ENCODE measurements at regions not wholly inside any gene's neighbourhood (a gene's known extent, or its start where the extent isn't known, plus 50 kb on each side); places are given as distances from the start of the nearest gene placed in this dataset.

GRCh38 chr4:145230726-145231125, 50.3 kb upstream of the OTUD4 start:
- TF ChIP-seq CTCF (IDR thresholded peaks at IDR 0.05) = no peak
- DNase-seq (ENCODE audit: low spot score) (no peak), ATAC-seq (ENCODE audit: insufficient number of reproducible peaks, low FRiP score, low read depth) (no peak)
- Histone ChIP-seq H3K4me3 (no peak overlapping the region), H3K4me1 (ENCODE audit: control insufficient read depth in 1 of 2, low read depth in 2 of 2) (peaks cover 0 to 3% of the 10 kb centered on the region in 2 donors), H3K9me3 (no peaks in the 10 kb centered on the region), H3K27me3 (replicated peaks; ENCODE audit: insufficient read depth) (no peaks in the 10 kb centered on the region), H3K27ac (no peak overlapping the region), H3K36me3 (no peaks in the 10 kb centered on the region)

Data from thoracic aorta (tissue), 2 donors.